Activated CD4-positive, alpha-beta T cell treated with anti-CD3 and anti-CD28 coated beads, Interleukin-2, amount 50 U/mL, for 4 hours (primary cell): ENCODE measurements at regions not wholly inside any gene's neighbourhood (a gene's known extent, or its start where the extent isn't known, plus 50 kb on each side); places are given as distances from the start of the nearest gene placed in this dataset.

ENCODE experiments used
- DNase-seq, 2 experiments: peaks; one replicate each; pipeline ENCODE4 v3.0.0-alpha.2; 2020

DNA sequence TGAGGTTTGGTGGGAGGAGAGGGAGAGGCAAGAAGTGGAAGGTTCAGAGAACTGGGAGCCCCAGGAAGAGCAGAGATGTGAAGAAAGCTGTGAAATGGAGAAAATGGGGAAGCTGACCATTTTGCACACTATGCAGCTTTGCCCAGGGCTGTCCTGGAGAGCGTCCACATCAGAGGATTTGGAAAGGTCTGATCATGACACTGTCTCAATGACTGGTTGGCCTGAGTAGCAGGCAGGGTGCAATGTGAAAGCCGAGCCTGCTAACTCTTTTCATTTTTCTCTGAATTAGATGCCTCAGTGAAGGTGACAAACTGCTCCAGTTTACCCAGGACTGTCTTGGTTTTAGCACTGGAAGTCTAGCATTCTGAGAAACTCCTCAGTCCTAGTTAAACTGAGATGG lies 330.1 kb upstream of the RPS6KA3 start:
- no peak for DNase-seq

DNA sequence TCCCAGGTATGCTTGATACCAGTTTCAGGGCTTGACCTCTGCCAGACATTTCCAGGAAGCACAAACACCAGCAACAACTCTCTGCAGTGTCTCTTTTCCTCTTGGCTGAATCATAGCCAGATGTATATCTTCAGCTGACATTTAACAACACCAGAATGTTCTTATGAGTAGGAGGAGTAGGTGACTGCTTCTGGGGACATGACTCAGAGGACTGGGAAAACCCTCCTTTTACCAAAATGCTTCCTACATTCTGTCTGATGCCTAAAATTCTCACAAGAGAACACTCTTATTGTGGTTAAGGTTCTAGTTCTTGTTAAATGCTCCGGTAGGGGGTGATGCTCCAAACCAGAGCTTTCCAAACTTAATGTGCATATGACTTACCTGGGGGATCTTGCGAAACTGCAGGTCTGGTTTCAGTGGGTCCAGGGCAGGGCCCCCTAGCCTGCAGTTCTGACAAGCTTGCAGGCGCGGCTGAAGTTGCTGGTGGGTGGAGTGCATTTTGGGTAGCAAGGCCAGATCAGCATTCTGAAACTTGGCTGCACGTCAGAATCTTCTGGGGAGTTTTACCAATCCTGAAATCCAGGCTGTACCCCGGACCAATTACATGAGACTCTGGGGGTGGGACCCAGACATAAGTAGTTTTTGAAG lies 329.3 kb upstream of the RPS6KA3 start:
- no peak for DNase-seq

DNA sequence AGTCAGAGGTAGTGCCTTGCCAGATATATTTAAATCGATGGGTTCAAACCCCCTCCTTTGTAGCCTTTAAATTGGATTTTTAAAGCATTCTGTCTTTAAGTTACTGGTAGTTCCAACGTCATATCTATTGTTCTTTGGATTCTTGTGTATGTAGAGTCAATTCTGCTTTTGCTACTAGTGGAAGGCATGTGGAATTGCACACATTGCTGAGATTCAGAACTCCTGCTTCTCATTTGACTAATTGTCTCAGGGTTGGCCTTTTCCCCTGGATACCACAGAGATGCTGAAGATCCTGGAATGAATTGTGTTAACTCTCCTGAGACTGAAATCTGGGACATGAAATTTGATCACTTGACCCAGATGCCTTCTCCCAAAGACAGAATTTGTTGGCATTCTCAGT lies 328.3 kb upstream of the RPS6KA3 start:
- no peak for DNase-seq

DNA sequence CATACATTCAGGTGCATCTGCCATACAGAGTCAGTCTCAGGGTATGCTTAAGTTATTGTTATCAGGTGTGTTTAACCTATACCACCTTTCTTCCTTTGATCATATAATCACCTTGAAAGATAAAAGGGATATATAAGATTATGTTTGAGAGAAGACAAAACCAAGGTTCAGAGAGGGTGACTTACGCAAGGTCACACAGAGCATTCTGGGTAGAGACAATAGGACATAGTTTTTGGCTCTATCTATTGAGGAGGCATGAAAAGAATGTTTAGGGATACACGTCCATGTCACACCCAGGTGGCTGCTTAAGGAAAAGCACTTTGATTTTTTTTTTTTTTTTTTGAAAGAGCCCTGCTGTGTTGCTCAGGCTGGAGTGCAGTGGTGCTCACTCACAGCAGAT lies 327.1 kb upstream of the RPS6KA3 start:
- DNase-seq: no peak

DNA sequence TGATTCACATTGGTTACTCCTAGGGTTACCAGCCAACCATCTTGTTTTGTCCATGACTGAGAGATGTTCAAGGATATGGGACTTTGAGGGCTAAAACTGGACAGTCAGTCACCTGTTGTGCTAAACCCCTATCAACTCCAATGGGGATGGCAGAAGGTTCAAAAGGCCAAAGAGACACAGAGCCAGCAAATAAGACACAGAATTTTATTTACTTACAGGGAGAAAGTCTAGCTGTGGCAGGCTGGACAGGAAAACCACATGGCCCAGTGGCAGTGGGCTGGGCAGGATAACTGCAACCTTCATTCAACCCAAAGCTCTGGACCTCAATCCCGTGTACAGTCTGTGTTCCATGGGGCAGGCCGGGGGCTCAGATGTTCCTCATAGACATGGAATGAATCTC lies 326.7 kb upstream of the RPS6KA3 start:
- DNase-seq: no peak

DNA sequence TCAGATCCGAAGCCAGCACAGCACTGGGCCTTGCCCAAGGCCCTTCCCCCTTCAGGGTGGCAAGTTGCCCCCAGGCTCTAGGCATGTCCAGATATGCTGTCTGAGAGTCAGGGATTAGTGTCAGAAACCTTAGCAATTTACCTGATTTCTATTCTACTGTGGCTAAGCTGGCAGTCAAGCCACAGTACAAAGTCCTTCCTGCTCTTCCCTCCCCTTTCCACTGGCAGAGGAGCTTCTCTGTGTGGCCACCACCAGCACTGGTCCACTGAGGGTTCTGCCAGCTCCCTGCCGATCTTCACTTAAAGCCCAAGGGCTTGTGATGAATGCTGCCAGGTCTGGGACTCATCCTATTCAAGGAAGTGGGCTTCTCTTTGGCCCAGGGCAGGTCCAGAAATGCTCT lies 324.5 kb upstream of the RPS6KA3 start:
- DNase-seq: no peak

DNA sequence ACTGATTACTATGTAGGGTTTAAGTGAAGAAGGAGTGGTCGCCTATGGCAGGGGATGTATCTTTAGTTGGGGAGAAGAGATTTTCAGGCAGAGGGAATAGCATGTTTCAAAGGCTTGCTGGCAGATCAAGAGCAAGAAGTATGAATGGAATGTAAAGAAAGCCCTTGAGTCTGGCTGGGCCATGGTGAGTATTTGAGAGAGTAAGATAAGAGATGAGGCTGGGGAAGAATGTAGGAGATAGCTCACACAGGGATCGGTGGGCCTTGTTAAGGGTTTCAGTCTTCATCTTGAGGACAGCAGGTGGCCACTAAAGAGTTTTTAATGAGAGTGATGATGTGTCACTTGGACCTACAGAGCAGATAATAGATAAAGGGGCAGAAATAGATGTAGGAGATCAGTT lies 319.1 kb upstream of the RPS6KA3 start:
- DNase-seq: no peak

DNA sequence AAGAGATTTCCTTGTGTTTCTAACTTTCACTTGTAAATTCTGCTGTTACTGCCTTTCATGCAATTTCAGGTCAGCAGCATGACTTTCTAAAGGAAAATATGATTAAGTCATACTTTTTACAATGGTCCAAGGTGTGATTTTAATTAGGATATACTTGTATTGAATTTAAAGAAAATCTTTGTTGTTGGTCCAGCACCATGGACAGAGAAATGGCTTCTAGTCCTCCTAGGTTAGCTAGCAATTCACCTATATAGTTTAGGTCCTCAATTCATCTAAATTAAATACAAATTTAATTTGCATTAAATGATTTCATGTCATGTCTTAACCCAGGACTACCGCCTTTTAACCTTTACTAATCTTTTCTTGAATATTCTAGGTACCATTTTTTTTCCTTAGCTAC lies 304.9 kb upstream of the RPS6KA3 start:
- DNase-seq: no peak

DNA sequence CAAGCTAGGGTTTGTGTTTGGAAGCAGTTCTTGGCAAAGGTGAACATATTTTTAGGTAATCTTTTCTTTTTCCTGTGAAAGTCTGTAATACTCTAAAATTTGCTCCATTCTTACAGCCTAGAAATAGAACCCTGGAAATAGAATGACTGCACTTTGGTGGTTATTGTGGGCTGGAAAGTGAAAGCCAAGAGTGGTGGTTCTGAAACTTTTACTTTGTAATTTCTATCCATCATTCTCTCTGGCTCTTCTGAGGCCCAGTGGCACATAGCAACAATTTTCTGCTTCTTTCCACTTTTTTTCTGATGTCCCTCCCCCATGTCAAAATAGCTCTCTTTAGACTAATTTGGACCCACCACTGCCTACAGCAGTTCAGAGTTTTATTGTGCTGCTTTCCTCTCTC lies 300.4 kb upstream of the RPS6KA3 start:
- no peak for DNase-seq

DNA sequence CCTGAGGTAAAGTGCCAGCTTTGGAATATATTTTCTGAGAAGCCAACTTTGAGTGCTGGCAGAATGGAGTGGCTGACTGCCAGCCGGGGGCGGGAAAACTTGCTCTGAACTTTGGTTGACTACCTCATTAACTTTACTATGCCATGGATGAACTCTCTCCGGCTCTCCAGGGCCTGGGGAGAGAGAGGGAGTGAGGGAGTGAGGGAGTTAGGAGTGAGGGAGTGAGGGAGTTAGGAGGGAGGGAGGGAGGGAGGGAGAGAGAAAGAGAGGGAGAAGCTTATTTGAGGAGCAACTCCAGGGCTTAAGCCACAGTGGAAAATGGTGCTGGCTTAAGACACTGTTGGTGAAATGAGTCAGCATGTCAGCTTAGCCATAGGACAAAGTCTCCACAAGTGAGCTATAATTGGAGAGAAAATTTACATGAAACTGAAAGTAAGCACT lies 280.9 kb upstream of the RPS6KA3 start:
- DNase-seq: no peak

DNA sequence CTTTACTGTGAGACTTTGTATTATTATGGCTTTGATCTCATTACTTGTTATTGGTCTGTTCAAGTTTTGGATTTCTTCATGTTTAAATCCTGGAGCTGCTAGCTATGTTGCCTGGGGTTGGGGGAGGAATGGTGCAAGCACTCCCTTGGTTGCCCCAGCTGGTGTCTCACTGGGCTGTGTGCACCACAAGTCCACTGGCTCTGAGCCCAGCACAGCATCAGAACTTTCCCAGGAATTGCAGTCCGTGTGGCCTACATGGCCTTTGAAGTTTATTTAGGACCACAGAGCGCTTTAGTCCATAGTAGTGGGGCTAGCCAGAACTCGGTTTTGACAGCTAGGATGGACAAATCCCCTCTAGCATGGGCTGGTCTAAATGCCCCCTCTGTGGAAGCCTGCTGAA lies 278.8 kb upstream of the RPS6KA3 start:
- DNase-seq: no peak

DNA sequence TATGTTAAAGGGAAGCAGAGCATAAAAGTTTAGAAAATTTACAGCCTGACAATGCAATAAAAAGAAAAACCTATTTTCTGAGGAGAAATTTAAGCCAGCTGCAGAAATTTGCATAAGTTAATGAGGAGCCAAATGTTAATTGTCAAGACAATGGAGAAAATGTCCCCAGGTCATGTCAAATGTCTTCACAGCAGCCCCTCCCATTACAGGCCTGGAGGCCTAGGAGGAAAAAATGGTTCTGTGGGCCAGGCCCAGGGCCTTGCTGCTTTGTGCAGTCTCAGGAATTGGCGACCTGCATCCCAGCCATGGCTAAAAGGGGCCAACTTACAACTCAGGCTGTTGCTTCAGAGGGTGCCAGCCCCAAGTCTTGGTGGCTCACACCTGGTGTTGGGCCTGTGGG lies 275.4 kb upstream of the RPS6KA3 start:
- DNase-seq: no peak

DNA sequence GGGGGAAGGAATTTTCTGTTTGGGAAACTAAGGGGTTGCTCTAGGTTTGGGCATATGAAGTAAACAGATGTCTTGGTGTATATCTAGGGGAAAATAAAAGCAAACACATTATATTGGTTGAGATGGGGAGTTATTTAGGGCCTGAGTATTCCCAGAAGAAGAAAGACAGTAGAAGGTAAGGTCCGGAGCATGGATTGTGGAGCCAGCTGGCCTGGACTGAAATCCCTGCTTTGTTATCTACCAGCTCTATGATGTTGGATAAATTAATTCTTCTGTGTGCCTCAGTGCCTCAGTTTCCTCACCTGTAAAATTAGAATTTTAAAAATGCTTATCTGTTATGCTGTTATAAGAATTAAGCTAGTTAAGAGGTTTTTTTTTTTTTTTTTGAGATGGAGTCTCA lies 272.3 kb upstream of the RPS6KA3 start:
- DNase-seq: no peak

DNA sequence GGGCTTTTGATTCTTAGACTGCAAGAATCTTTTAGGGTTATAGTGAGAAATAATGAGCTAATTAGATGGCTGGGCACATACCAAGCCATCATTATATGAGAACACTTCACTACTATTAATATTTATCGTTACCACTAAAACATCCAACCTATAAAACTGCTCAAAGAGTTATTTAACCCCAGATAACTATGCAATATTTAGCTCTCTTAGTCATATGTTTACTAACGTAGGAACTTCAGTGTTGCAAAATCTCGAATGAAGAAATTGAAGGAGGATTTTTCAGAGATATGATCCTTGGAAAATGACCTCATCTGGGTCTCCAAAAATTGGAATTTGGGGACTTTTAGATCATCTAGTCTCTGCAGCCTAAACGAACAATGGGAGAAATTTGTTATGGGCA lies 265.0 kb upstream of the RPS6KA3 start:
- no peak for DNase-seq

DNA sequence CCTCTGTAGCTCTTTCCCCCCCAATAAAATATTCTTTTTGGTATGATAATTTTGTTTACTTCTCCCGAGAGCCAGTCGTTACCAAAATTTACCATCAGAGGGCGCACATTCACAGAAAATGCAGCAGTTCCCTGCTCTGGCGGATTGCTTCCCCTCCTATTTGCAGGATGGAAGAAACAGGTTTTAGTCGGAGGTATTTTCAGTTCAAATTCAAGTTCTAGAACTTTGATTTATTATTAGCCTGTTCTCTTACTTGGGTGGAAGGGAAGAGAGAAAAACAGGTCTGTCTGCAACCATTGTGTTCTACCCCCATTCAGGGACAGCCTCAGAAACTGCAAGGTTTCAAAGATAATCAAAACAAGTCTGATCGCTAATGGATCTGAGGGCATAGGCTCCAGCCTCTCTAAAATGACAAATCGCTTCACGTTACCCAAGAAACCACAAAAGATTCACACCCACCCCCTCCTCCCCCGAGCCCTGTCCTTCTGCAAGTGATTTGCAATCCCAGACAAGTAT lies 263.8 kb upstream of the RPS6KA3 start:
- DNase-seq: peak; percentile 37 to 51

DNA sequence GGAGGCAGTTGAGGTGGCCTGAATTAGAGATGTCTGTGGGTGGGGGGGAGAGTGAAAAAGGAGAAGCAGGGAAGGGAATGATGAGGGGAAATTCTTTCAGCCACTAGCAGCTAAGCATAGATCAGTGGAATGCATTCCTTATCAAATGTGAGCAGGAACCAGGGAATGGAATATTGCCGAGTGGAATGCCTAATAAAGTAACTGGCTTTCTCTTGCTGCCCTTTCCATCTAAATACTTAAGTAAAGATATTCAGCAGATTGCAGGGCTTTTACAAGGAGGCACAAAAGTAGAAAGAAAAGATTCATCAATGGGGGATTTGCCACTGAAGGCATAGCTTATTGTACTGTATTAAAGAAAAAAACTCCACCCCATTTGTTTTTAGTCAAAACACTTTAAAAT lies 263.0 kb upstream of the RPS6KA3 start:
- DNase-seq: no peak

DNA sequence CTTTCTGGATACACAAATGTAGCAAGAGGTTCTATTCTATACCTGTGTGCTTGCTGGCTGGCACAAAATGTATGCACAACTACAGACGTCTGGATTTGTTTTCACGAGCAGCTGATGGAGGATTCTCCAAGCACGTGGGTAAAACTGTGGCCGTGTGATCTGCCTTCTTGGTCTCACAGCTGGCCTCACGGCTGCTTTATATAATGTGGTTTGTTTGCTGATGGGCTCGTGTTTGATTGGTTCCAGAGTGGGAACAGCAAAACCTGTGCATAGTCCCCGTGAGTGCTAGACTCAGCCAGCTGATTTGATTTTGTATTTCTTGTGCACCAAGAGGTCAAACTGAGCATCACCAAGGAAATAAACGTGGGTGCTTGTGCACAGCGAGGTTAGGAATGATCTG lies 262.6 kb upstream of the RPS6KA3 start:
- DNase-seq: no peak

DNA sequence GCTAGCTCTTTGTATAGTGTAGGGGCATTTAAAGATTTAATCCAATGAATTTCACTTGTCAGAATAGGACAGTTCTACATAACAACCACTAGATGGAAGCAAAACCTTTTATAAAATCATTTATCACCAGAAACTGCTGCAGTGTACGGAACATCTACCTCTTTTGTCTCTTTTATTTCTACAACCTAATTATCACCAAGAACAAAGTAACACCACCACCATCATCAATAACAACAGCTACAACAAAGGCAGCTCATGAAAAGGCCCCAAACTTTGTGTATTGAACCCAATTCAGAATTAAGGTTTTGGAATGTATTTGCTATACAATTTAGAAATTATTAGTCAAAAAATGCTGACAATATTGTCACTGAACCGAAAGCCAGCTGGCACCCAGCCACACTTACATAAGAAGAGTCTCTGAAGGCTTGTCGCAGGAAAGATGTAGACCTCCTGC lies 260.9 kb upstream of the RPS6KA3 start:
- DNase-seq: no peak

DNA sequence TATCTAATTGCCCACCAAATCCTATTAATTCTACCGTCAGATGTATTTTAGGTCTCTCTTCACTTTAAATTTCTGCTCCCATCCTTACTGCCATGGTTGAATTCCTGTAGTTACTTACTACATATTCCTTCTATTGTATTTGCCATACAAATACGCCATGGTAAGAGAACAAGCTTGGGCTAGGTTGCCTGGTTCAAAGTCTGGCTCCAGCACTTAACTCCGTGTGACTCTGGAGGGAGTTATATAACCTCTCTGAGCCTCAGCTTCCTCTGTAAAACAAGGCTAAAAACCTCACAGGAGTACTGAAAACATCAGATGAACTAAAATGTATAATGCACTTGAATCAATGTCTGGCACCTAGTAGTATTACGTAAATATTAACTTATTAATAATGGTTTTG lies 260.3 kb upstream of the RPS6KA3 start:
- DNase-seq: no peak

DNA sequence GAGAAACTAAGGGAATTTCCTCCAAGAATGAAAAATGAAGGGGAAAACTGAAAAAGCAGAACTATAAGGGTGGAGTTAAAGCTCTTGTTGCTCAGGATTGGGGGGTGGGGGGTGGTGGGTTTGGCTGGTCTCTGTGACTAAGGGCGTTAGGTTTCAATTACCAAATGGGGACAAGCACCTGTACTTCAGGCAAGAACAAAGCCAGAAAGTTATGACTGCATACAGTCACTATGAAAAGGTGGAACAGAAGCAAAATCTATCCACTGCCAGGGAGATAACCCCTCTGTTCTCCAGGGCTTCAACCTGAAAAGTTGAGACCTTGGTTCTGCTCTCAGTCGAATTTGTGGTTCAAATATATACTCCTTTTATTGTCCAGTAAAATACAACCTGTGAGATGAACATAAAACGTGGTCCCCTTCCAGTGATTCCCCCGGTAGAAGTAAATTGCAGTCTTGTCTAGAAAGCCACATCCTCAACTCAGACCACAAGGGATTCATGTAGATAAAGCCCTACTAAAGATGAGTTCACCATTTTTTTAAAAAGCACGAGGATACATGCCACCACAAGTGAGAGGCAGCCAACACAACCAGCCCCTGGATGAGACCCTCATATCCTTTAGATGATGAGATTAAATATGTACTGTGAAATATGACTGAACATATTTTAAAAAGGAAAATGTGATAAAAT lies 257.1 kb upstream of the RPS6KA3 start:
- DNase-seq: no peak

DNA sequence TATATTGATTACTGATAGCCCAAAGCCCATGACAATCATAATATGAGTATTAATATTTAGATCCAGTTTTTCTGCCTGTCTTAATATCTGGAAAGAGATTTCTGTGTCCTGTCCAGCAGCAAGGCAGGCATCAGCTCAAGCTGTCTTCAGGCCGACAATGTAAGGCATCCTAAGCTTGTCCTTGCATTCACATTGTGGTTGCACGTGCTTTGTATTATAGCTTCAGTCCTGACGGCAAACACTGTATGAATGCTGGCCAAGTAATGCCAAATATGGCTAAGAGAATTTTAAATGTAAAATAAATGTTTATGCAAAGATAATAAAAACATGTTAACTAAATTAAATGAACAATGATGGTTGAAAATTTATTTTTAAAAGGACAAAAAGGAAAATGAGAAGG lies 255.7 kb upstream of the RPS6KA3 start:
- DNase-seq: no peak

DNA sequence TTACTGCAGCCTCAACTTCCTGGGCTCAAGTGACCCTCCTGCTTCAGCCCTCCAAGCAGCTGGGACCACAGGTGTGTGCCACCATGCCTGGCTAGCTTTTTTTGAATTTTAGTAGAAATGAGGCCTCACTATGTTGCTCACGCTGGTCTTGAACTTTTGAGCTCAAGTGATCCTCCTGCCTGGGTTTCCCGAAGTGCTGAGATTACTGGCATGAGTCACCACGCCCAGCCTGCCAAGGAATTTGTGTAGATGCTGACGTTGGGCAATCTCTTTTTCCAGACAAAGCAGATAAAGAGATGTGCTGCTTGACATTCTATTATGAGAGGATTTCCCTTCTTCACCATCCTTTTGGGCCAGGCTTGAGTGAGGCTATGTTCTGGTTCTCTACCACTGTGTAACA lies 254.5 kb upstream of the RPS6KA3 start:
- DNase-seq: no peak

DNA sequence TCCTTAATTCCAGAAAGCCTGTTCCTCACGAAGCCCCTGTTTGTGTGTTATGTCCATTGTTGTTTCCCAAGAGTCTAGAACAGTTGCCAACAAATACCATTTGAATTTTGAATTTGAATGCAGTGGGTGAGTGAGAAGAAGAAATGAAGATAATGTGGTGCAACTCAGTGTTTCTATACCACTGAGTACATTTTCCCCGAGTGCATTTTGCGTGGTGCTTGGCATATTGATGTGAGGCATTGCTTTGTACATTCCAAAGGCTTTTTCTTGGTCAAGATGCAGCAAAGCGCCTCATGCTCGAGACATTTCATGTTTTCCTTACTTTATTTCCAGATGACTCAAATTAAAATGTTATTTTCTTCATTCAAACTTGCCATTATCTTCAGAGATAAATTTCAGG lies 253.1 kb upstream of the RPS6KA3 start:
- no peak for DNase-seq

DNA sequence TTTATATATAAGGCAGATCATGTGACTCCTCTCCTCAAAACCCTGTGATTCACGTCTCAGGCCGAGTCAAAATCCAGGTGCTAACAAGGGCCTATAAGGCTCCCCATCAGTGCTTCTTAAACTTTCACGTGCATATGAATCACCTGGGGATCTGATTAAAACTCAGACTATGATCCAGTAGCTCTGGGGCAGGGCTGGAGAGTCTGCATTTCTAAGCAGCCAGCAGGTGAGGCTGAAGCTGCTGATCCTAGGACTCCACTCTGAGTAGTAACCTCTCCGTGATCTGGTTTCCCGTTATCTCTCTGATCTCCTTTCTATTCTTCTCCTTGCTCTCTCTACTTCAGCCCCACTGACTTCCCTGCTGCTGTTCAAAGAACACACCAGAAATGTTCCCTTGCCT lies 252.4 kb upstream of the RPS6KA3 start:
- no peak for DNase-seq

DNA sequence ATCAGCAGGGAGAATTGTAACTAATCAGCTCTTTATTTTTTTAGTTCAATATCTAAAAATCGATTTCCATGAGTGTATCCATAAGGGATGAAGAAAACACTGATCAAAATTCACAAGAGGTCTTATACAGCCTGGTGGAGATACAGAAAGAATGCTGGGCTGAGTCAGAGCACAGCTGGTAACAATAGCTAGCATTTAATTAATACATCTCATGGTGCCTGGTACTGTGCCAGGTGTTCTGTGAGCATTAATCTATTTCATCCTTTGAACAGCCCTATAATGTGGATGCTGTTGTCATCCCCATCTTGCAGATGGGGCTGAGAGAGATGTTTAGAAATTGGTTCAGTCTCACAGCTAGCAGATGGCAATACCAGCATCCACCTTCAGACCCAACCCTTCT lies 250.9 kb upstream of the RPS6KA3 start:
- no peak for DNase-seq
